HL-60 (cell line): ENCODE measurements at regions not wholly inside any gene's neighbourhood (a gene's known extent, or its start where the extent isn't known, plus 50 kb on each side); places are given as distances from the start of the nearest gene placed in this dataset.

Experiments
- DNase-seq, 2 experiments: peaks; one replicate each; pipeline ENCODE4 v3.0.0-alpha.2; 2010 to 2020; ENCODE audit warnings: low read depth in 1 of 2, low spot score in 1 of 2
- H3K27ac ChIP-seq: fragments of 250-450 bp; sonication (Bioruptor Pico); replicated peaks from 2 replicates; pipeline ENCODE4 v1.5.1; 2020; ENCODE audit warnings: mild to moderate bottlenecking, moderate library complexity
- H3K27me3 ChIP-seq: fragments of 250-450 bp; sonication (Bioruptor Pico); 2 replicates; pipeline ENCODE4 v1.5.1; 2021; ENCODE audit warnings: mild to moderate bottlenecking, moderate library complexity; ENCODE audit not compliant: insufficient read depth, poor library complexity, severe bottlenecking
- H3K4me3 ChIP-seq: replicated peaks from 2 replicates; pipeline ENCODE4 v1.5.1; 2011; ENCODE audit warnings: mild to moderate bottlenecking, control low read depth, low read length; ENCODE audit not compliant: insufficient read depth
- GABPA ChIP-seq: IDR thresholded peaks from 2 replicates; pipeline ENCODE4 v1.6.1; 2012; ENCODE audit warnings: low read depth
- POLR2AphosphoS5 ChIP-seq: IDR thresholded peaks from 2 replicates; pipeline ENCODE4 v1.6.1; 2012; ENCODE audit warnings: low read depth
- SPI1 ChIP-seq: IDR thresholded peaks from 2 replicates; pipeline ENCODE4 v1.6.1; 2012; ENCODE audit warnings: low read depth, mild to moderate bottlenecking, borderline replicate concordance
- TF ChIP-seq, protein P1 (sequence below): IDR thresholded peaks from one replicate; pipeline ENCODE4 v1.5.1; 2011; ENCODE audit warnings: low read length, control low read depth, inconsistent platforms; ENCODE audit not compliant: insufficient read depth
- TF ChIP-seq, protein P2 (sequence below): IDR thresholded peaks from 2 replicates; pipeline ENCODE4 v1.6.1; 2012; ENCODE audit warnings: low read depth; ENCODE audit not compliant: insufficient replicate concordance

DNA sequence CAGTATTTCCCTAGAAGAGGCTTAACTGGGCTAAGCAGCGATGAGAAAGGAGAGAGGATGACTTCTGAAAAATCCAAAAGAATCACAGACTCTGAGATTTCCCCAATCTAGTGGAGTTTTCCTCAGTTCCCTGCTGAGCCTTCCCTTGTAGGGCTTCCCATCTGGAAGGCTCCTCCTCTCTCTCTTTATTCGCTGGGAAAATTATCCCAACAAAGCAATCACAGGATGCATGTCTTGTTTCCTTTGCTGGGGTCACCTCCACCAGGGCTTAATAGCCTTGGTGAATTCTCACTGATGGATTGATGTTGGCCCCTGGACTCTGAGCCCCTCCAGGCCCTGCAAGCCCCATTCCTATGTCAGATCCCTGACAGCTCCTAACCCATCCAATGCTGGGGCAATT is 69.8 kb upstream of the MAFB start:
- H3K4me3 ChIP-seq = no peak overlapping the region
- TF ChIP-seq, protein P1, sequence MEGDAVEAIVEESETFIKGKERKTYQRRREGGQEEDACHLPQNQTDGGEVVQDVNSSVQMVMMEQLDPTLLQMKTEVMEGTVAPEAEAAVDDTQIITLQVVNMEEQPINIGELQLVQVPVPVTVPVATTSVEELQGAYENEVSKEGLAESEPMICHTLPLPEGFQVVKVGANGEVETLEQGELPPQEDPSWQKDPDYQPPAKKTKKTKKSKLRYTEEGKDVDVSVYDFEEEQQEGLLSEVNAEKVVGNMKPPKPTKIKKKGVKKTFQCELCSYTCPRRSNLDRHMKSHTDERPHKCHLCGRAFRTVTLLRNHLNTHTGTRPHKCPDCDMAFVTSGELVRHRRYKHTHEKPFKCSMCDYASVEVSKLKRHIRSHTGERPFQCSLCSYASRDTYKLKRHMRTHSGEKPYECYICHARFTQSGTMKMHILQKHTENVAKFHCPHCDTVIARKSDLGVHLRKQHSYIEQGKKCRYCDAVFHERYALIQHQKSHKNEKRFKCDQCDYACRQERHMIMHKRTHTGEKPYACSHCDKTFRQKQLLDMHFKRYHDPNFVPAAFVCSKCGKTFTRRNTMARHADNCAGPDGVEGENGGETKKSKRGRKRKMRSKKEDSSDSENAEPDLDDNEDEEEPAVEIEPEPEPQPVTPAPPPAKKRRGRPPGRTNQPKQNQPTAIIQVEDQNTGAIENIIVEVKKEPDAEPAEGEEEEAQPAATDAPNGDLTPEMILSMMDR = no peak
- TF ChIP-seq, protein P2, sequence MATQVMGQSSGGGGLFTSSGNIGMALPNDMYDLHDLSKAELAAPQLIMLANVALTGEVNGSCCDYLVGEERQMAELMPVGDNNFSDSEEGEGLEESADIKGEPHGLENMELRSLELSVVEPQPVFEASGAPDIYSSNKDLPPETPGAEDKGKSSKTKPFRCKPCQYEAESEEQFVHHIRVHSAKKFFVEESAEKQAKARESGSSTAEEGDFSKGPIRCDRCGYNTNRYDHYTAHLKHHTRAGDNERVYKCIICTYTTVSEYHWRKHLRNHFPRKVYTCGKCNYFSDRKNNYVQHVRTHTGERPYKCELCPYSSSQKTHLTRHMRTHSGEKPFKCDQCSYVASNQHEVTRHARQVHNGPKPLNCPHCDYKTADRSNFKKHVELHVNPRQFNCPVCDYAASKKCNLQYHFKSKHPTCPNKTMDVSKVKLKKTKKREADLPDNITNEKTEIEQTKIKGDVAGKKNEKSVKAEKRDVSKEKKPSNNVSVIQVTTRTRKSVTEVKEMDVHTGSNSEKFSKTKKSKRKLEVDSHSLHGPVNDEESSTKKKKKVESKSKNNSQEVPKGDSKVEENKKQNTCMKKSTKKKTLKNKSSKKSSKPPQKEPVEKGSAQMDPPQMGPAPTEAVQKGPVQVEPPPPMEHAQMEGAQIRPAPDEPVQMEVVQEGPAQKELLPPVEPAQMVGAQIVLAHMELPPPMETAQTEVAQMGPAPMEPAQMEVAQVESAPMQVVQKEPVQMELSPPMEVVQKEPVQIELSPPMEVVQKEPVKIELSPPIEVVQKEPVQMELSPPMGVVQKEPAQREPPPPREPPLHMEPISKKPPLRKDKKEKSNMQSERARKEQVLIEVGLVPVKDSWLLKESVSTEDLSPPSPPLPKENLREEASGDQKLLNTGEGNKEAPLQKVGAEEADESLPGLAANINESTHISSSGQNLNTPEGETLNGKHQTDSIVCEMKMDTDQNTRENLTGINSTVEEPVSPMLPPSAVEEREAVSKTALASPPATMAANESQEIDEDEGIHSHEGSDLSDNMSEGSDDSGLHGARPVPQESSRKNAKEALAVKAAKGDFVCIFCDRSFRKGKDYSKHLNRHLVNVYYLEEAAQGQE = no peak
- TF ChIP-seq GABPA (no peak), POLR2AphosphoS5 (no peak), SPI1 (no peak)
- no peak overlapping the region for H3K27ac ChIP-seq
- DNase-seq = no peak
- no peaks in the 10 kb centered on the region for H3K27me3 ChIP-seq

DNA sequence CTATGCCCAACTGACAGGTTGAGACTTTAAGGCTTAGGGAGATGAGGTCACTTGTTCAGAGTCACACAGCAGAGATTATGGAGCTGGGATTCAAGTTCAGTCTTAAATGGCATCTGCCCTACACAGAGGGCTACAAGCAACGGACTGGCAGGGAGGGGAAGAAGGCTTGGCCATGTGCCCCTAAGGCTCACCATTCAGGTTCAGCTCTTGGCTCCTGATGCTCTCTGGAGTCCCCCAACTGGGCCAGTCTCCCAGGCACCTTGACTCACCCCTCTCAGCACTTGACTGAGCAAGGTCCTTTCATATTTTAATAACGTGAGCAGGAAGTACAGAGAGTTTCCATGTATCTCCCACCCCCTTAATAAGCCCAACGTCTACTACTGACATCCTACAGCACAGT is 71.4 kb upstream of the MAFB start:
- Histone ChIP-seq H3K27ac (no peak overlapping the region), H3K4me3 (no peak overlapping the region), H3K27me3 (no peaks in the 10 kb centered on the region)
- TF ChIP-seq, protein P1 = no peak
- TF ChIP-seq GABPA (no peak), POLR2AphosphoS5 (no peak), SPI1 (no peak)
- TF ChIP-seq, protein P2 = no peak
- no peak for DNase-seq

DNA sequence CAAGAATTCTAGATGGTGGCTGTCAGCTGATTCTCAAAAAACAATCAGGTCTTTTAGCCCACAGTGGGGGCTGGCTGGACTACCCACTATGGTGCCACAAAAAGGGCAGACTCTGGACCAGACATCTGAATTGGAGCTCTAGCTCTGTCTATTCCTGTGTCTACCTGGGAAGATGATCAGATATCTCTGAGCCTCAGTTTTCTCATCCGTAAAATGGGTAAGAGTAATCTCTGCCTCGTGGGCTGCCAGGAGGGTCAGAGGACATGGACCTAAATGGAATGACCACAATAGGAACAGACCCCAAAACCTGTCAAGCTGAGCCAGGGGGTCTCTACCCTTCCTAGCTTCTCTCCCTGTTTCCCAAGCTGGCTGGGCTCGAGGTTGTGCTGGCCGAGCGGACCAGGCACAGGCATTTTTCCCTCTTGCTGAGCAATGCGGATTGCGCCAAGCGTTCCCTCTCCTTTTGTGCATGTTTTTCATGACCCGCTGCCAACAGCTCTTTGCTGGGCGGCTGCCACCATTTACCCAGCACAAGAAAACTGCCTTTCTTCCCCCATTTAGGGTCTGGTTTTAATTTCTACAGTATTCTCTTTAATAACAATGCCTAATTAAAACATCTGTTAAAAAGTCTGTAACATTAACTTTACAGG is 74.7 kb upstream of the MAFB start:
- TF ChIP-seq GABPA (no peak), POLR2AphosphoS5 (no peak), SPI1 (no peak)
- TF ChIP-seq, protein P2 = no peak
- TF ChIP-seq, protein P1 = no peak
- Histone ChIP-seq H3K4me3 (no peak overlapping the region), H3K27me3 (peaks cover 5% of the 10 kb centered on the region), H3K27ac (no peak overlapping the region)
- no peak for DNase-seq
